ENCODE measurements at regions not wholly inside any gene's neighbourhood (a gene's known extent, or its start where the extent isn't known, plus 50 kb on each side); places are given as distances from the start of the nearest gene placed in this dataset.
A peak's percentile ranks its signal among the peaks of the same experiment; 100 is the strongest.

DNA sequence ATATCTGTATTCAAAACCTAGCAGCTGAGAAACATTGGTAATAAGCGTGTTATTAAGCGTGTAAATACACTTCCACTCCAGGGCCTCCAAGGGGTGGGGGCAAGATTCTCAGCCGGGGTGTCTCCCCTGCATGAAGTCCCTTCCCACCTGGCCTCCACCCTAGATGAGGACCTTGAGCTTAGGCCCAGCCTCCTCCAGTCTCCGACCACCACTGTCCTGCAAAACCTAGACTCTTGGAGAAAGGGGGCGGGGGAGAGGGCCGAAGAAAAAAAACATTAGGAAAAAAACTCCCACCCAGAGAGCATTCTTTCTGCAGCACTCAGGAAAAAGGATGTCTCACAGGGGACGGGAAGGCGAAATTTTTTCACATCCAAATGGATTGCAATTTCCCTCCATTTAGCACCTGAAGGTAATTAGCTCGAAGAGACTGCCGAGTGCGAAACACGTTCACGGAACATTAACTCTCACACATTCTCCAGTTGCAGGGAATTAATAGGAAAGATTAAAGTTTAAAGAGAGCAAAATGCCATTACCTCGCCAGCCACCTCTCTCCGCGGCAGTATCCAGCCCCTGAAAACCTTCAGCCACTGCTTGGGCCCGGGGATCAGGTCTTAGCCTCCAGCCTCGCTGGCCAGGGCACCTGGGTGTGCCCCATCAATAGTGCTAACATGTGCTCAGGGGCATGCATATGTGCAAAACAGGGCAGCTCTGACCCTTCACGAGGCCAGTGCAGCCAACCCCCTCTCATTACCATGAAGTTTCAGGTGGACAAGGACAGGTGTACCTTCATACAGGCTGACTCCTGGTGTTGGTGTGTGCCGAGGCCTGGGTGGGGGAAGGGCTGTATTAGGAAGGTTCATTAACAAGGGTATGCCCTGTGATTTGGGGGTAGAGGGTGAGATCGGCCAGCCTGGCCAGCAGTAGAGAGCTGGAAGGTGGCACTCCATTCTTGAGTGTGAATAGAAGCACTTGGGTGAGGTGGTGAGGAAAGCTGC, 77.2 kb downstream of the HIF1AN start:
- no peak for DNase-seq (ENCODE audit: low read depth in 2 of 3, low spot score in 2 of 3)

DNA sequence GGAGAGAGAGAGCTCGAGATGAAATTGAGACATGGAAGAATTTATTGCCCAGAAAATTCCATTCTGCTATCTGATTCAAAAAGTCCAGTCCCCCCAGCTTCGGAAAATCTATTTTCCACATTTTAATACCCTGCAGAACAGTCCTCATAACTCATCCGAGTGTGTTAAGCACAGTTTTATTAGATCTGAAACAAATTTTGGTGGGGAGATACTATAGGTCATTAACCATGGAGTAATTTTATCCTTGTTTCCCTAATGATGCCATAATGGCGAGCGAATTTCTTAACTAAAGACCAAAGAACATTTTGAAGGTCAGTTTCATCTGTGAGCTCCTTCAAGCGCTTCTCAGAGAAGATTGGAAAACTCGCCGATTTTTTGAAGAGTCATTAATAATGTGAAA, 78.1 kb downstream of the HIF1AN start:
- no peak for DNase-seq (ENCODE audit: low read depth in 2 of 3, low spot score in 2 of 3)

DNA sequence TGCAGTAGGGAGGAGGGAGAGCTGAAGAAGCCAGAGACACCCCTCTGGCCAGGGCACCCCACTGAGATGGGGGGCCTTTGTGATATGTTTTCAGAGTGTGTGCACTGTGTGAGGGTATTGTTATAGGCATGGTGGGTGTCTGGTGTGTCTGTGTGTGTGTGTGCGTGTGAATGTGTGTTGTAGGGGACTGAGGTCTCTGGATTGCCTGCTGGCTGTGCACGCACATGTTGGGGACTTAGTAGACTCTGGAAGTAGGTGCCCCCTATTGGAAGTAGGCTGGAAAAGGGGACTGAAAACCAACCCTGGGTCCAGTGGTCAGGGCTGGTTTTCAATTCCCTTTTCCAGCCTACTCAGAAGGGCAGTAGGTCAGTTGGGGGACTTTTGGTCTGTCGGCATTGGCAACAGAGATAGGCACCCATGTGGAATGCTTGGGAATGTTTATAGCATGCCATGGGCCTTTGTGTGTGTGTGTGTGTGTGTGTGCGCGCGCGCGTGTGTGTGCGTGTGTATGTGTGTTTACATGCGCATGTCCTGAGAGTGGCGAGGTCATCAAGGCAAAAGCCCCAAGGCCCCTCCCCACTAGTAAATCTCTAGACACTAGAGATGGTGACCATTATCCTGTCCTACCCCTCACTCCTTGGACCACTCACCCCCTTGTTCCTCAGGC, 78.8 kb downstream of the HIF1AN start:
- no peak for DNase-seq (ENCODE audit: low read depth in 2 of 3, low spot score in 2 of 3)

DNA sequence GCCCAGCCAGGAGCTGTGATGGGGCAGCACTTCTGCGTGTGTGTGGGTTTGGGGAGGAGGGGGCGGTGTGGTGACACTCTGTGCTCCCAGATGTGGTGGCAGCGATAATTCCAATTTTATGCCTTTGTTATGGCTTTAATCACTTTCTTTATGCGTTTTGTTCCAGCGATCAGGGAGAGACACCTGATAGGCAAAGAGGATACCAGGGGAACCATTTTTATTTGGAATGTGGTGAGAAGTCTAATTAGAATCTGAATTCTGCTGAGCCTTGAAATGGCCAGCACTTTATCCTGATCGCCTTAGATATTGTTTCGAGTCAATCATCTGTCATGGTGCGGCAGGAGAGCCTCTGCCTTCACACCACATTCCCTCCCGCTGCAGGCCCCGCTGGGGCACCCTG, 79.5 kb downstream of the HIF1AN start:
- no peak for DNase-seq (ENCODE audit: low read depth in 2 of 3, low spot score in 2 of 3)

DNA sequence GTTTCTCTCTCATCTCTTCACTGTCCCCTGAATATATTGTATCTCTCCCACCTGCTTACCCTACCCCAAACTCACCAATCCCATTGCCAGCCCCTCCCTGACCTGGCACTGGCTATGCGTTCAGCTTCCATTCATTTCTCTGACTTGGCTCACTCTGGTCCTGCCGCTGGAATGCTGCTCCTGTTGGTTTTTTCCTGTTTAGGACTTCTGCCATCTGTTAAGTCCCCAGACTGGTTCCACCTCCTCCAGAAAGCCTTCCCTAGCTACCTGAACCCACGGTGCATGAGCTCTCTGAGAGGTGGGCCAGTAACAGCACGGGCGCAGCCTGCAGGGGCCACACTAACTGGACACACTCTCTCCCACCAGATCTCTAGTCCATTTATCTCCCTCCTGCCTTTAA, 80.2 kb downstream of the HIF1AN start:
- DNase-seq (ENCODE audit: low read depth in 2 of 3, low spot score in 2 of 3) = no peak

DNA sequence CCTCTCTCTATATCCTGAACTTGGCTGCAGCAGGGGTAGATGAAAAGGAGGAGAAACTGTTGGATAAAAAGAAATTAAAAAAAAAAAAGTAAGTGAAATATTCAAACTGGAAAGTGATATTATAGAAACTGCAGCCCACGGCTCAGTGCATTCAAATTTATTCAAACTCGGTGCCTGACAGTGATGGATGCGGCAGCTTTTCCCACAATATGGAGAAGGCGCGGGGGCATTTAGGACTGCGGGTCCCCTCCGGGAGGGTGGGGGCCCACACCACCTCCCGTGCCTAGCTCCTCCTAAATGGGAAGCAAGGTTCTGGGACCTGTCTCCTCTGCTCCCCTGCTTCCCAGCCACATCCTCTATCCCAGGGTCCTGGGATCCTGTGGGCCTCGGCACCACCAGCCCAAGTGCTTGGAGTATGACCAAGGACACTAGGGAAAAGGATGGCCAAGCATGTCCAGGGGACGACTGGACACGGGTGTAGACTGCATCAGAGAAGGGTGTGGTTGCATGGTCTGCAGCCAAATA, 82.4 kb downstream of the HIF1AN start:
- DNase-seq (ENCODE audit: low read depth in 2 of 3, low spot score in 2 of 3) = no peak

DNA sequence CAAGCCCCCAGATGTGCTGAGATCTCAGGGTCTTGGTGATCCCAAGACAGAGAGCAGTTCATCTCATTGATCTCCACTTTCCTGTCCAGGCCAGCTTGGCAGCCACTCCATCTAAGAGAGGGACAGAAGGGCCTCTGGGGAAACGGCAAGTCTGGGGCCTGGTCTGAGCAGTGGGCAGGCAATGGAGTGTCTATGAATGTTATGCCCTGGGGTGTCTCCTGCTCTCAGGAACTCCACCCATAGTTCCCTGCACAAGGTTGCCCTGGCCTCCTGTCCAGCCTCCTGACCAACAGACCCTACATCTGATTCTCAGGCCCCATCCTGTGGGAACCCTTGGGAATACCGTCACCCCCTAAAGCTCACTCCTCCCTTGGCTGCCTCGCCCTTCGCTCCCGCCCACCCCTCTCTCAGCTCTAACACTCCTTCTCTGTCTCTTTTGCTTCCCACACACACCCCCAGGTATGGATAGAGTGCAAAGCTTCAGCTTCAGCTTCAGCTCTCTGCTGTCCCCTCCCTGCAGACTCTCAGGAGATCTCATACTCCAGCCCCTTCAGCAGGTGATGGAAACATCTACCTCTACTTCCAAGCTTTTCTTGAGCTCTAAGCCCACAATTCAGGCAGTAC, 83.0 kb downstream of the HIF1AN start:
- DNase-seq (ENCODE audit: low read depth in 2 of 3, low spot score in 2 of 3) = no peak

DNA sequence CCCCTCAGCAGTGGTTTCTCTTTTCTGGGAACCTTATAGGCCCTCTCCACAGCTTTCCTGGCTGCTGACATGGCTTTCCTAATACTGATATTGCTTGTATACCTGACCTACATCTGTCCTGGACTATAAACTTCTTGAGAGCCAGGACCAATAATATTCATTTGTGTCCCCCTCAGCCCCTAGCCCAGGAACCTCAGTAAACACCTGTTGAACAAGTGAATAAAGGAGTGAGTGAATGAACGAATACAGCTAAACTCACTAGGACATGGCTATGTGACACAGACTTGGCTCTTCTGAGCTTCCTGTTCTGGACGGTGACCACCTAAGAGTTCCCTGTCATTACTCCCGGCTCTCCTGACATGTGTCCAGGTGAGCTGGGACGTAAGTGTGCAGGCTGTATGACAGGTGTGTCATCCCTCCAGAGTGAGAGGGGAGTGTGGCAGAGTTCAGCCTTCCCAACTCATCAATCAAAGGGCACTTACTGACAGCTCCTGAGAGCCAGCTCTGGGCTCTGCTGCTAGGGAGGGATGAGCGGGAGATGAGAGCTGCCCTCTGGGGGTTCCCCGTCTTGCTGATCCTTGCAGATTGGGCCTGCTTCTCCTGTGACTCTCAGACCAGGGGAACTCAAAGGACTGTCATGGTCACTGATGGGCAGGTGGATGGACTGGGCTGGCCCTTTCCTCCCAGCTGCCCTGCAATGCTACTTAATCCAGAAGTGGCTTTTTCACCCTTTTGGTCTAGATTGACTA, 84.5 kb downstream of the HIF1AN start:
- DNase-seq (ENCODE audit: low read depth in 2 of 3, low spot score in 2 of 3) = no peak

DNA sequence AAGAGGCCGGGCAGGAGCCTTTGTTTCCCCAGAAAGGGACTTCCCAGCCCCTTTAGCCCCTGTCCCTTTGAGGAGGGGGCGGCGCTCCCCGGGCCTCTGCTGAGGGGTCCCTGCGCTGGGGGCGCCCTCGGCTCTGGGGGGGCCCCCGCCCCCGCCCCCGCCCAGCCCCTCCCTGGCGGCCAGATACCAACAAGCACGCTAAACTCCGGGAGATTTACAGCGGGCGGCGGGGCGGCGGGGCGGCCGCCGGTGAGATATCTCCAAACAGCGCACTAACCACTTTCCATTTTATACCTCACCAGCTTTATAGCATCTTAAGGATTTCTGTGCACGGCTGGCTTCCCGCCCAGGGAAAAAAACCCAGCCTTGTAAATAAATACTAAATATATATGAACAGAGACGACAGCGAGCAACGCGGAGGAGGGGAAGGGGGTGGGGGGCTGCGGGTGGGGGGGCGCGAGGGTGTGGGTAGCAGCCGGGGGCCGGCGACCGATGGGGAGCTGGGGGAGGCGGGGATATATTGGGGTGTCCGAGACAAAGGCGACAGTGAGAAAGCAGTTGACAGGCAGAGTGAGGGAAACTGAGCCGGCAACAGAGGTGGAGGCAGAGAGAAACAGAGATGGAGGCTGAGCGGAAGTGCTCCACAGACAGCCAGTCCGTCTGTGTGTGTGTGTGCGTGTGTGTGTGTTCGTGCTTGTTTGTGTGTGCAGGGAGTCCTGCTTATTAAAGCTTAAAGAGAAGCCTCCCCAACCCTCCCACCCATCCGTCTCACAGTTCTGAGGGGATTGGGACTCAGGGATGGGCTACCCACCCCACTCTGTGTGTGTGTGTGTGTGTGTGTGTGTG, 85.8 kb downstream of the HIF1AN start:
- peak in 2 of 3 donors; percentile 8 to 19 for DNase-seq (ENCODE audit: low read depth in 2 of 3, low spot score in 2 of 3)

DNA sequence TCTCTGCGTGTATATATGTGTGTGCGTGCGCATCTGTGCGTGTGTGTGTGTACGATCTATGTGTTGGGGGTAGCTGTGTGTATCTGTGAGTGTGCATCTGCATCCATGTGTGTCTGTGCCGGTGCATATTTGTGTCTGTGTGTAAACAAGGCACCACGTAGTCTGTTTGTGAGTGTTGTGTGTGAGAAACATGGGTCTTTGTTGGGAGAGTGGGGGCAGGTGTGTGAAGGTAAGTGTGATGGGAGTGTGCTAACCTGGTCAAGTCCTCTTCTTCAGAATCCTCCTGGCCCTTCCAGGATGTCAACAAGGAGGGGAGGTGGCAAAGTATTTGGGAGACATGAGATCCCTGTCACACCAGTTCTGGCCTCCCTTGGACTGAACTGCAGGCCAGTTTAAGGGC, 87.2 kb downstream of the HIF1AN start:
- DNase-seq (ENCODE audit: low read depth in 2 of 3, low spot score in 2 of 3) = no peak

DNA sequence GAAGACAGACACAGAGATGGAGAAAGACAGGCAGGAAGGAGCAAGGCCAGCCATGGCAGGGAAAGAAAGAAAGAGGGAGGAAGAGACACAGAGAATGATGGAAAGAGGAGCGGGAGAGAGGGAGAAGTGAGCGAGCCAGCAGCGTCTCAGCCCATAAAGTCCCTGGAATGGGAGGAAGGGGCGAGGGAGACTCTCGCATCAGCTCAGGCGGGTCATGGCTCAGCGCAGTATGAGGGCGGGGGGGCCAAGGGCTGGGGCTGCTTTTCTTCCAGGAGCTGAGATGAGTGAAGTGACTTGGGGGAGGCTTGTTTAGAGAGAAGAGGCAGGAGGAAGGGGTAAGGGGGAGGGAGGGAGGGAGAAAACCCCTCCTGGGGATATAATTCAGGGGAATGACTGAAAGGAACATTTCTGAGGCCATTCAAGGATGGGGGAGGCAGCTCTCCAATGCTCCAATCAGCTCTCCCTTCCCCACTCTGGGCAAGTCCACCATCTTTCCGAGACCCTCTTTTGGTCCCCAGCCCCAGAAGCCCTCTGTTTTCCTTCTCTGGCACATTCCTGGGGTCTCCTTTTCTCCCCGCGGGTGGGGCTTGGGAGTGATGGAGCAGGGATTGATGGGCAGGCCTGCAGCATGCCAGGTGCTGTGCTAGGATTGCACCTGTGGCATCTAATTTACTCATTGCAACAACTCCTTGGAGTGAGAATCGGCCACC, 87.9 kb downstream of the HIF1AN start:
- DNase-seq (ENCODE audit: low read depth in 2 of 3, low spot score in 2 of 3) = no peak

DNA sequence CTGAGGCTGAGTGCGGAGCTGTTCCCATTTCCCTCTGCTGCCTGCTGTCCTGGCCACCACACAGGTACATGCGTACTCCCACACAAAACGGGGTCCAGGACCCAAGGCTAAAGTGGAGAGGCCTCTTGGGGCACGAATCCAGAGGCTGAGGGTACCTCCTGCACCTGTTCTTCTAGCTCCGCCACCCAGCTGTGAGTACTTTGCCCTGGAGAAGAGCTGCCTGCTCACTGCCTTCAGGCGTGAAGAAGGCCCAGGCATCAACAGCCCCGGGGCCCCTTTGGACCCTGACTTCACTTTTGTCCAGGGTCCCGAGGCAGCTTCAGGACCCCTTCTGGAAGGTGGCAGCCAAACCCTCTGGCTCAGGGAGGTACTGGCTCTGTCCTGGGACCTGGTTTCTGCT, 88.6 kb downstream of the HIF1AN start:
- DNase-seq (ENCODE audit: low read depth in 2 of 3, low spot score in 2 of 3) = no peak

DNA sequence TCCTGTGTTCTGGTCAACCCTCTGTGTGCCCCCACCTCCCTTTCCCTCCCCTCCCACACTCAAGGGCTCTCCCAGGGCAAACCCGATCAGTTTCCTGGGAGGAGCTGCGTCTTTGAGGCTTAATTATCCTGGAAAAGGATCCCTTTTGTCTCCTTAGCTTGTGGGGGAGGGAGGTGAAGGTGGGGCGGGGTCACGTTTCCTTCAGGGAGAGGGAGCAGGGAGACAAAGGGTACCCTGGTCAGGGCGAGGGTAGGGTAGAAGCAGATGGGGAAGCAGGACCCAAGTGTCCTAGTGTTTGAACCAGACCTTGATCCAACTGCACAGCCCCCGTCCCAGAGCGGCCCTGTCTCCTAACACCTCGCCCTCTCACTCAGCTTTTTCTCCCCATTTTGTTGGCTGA, 90.1 kb downstream of the HIF1AN start:
- DNase-seq (ENCODE audit: low read depth in 2 of 3, low spot score in 2 of 3) = no peak

DNA sequence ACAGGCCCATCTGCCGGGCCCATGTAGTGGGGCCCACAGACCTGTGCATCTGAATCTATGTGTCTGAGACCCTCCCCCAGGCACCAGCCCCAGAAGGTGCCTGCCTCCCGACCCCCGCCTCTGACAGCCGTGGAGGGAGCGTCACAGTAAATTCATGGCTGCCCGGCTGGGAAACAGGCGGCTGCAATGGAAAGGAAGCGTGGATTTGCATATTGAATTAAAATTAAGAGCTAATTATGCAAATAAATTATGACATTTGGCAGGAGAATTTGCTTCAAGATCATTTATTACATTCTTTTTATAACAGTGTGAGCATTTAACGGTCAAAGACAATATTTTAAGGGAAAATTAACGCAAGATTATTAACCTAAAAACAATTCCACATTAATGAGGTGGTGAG, 92.3 kb downstream of the HIF1AN start:
- DNase-seq (ENCODE audit: low read depth in 2 of 3, low spot score in 2 of 3) = no peak

DNA sequence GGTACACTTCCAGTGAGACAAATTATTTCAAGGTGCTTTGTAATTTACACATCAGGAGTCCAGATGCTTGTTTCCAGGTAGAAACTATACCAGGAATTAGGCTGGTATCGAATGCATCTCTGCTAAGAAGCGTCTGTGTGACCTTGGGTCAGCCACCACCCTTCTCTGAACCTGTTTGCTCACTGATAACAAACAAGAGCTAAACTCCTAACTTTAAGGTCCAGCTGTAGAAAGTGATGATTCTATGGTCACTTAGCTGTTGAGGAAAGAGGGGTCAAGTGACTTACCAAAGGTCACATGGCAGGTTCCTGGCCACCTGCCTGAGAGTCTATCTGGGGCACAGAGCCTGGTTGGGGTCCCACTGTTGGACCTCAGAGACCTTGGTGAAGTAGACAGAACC, 95.4 kb downstream of the HIF1AN start:
- no peak for DNase-seq (ENCODE audit: low read depth in 2 of 3, low spot score in 2 of 3)

DNA sequence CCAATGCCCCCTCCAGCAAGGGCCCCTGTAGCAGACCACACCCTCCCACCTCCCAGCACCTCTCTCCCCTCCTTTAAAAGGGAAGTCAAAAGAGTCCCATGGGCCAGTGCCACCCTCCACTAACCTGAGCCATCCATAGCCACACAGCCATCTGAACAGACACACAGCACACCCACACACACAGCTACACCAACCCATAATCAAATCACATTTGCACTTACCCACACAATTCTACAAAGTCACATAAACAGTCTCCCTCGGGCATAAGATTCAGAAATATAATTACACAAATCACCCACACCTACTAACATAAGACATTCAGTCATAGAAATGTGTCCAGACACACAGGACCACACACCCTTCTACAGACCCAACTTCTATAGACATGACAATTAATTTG, 96.3 kb downstream of the HIF1AN start:
- no peak for DNase-seq (ENCODE audit: low read depth in 2 of 3, low spot score in 2 of 3)

DNA sequence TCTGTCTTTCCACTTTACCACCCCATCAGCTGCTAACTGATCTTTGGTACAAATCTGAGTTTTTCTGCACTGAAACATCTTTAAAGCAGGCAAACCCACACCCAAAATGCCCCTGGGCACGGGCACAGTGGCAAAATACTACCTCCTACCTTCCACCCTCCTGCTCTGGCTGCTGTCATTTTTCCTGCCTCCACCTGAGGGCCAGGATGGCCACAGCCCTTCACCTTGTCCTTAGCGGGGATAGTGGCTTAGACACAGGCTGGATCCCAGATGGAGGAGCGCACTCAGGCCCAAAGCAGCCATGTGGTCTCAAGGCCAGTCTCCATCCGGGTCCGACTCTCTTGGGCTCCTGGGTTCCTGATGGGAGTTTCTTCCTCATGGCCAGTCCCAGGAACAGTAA, 98.3 kb downstream of the HIF1AN start:
- DNase-seq (ENCODE audit: low read depth in 2 of 3, low spot score in 2 of 3) = no peak

DNA sequence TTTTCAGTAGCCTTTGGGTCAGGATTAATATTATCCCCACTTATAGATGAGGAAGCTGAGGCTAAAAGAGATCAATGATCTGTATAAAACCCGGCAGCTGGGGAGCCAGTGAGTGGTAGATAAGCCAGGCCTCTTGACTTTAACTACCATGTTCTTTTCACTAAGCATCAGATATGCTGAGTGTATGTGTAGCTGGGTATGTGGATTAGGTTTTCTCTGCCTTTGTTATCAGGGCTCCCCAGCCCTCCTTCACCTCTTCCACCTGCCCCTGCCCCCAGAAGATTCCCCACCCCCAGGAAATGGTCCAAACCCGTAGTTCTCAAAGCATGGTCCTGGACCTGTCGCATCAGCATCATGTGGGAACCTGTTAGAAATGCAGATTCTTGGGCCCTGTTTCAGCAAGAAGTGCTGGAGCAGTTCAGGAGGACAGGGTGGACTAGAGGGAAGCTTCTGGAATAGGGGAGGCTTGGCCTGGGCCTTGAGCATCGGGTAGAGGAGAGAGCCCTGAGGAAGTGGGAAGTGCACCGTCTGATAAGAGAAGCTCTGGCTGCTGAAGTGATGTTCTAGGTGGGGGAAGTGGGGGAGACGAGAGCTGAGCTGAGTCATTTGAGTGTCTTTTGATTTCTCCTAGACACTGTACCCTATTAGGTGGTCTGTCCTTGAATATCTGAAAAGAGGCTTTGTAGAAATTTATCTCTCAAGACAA, 101.3 kb downstream of the HIF1AN start:
- no peak for DNase-seq (ENCODE audit: low read depth in 2 of 3, low spot score in 2 of 3)

DNA sequence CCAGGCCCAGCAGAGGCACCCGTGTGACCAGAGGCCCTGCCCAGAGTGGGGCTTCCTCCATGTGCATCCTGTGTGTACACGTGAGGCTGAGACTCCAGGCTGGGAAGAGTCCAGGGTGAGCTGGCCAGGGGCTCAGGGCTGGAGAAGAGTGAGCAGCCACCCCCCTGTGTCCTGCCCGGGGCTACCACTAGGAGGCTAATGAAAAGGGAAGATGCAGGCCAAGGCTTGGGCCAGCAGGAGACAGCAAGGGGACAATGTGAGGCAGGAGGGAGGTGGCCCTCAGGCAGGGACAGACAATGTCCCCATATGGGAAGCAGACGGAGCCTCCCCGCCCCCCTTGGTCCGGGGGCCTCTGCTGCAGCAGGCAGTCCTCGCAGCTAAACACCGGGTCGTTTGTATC, 102.0 kb downstream of the HIF1AN start:
- peak in 1 of 3 donors; percentile 39 for DNase-seq (ENCODE audit: low read depth in 2 of 3, low spot score in 2 of 3)
